CD14-positive monocyte (primary cell): ENCODE measurements at regions not wholly inside any gene's neighbourhood (a gene's known extent, or its start where the extent isn't known, plus 50 kb on each side); places are given as distances from the start of the nearest gene placed in this dataset.

ENCODE experiments used
- DNase-seq, 3 donors: peaks; one replicate each; pipeline ENCODE4 v3.0.0-alpha.2; 2011 to 2022
- H2AFZ ChIP-seq: 2 replicates; pipeline ENCODE4 v1.6.0; 2012; ENCODE audit warnings: mild to moderate bottlenecking, low read depth, low read length, inconsistent platforms; ENCODE audit not compliant: insufficient read depth, poor library complexity, severe bottlenecking
- H3K27ac ChIP-seq, 2 donors: 1 replicate in 1 of 2; 2 replicates in 1 of 2; pipeline ENCODE4 v1.5.1; 2012 to 2013; ENCODE audit warnings: low read length in 2 of 2, control low read depth in 1 of 2, inconsistent platforms in 1 of 2, low read depth in 1 of 2, mild to moderate bottlenecking in 1 of 2
- H3K27me3 ChIP-seq, 2 donors: one replicate each; pipeline versions ENCODE4 v1.6.0 to v1.6.1; 2011 to 2013; ENCODE audit warnings: low read length in 2 of 2; ENCODE audit not compliant: control insufficient read depth in 2 of 2, insufficient read depth in 2 of 2
- H3K36me3 ChIP-seq, 2 donors: replicated peaks in 1 of 2; 1 replicate in 1 of 2; 2 replicates in 1 of 2; pipeline versions ENCODE4 v1.5.1 to v1.6.1; 2012 to 2013; ENCODE audit warnings: low read length in 2 of 2, control low read depth in 1 of 2, inconsistent platforms in 1 of 2, mild to moderate bottlenecking in 1 of 2; ENCODE audit not compliant: insufficient read depth in 2 of 2, control insufficient read depth in 1 of 2
- H3K4me1 ChIP-seq, 2 donors: 1 replicate in 1 of 2; 2 replicates in 1 of 2; pipeline versions ENCODE4 v1.5.1 to v1.6.1; 2012 to 2013; ENCODE audit warnings: low read length in 2 of 2, control low read depth in 1 of 2, inconsistent platforms in 1 of 2, mild to moderate bottlenecking in 1 of 2, moderate library complexity in 1 of 2; ENCODE audit not compliant: insufficient read depth in 2 of 2, control insufficient read depth in 1 of 2
- H3K4me2 ChIP-seq: replicated peaks from 2 replicates; pipeline ENCODE3; 2012; ENCODE audit warnings: low read length, moderate library complexity, mild to moderate bottlenecking; ENCODE audit not compliant: poor library complexity, severe bottlenecking; ENCODE audit errors: extremely low read depth
- H3K4me3 ChIP-seq, 3 experiments: fragments of 200-600 bp in 1 of 3; sonication (generic) in 1 of 3; replicated peaks in 1 of 3; 1 replicate in 2 of 3; 2 replicates in 1 of 3; pipeline ENCODE4 v1.5.1; 2011 to 2013; ENCODE audit warnings: low read length in 3 of 3, mild to moderate bottlenecking in 3 of 3, control low read depth in 2 of 3, low read depth in 2 of 3, inconsistent platforms in 1 of 3, moderate library complexity in 1 of 3
- H3K79me2 ChIP-seq: 2 replicates; pipeline ENCODE4 v1.6.0; 2012; ENCODE audit warnings: mild to moderate bottlenecking, control low read depth, inconsistent platforms, low read length, moderate library complexity; ENCODE audit not compliant: insufficient read depth
- H3K9ac ChIP-seq: 2 replicates; pipeline ENCODE4 v1.6.0; 2017; ENCODE audit warnings: low read length, mild to moderate bottlenecking; ENCODE audit not compliant: insufficient read depth, poor library complexity, severe bottlenecking
- H3K9me3 ChIP-seq, 2 donors: replicated peaks in 1 of 2; 1 replicate in 1 of 2; 2 replicates in 1 of 2; pipeline versions ENCODE4 v1.5.1 to v1.6.1; 2012 to 2013; ENCODE audit warnings: low read length in 2 of 2, control low read depth in 1 of 2; ENCODE audit not compliant: control insufficient read depth in 1 of 2, insufficient read depth in 1 of 2
- H4K20me1 ChIP-seq: 2 replicates; pipeline ENCODE4 v1.6.0; 2012; ENCODE audit warnings: mild to moderate bottlenecking, low read length, control low read depth, moderate library complexity; ENCODE audit not compliant: insufficient read depth
- H3K27ac Mint-ChIP-seq, 7 donors: one replicate each; pipeline ENCODE4 v1.8.0; 2020; ENCODE audit warnings: mild to moderate bottlenecking in 7 of 7, mixed read lengths in 7 of 7, moderate library complexity in 6 of 7, inconsistent platforms in 2 of 7
- H3K27me3 Mint-ChIP-seq, 3 donors: one replicate each; pipeline ENCODE4 v1.8.0; 2021 to 2022; ENCODE audit warnings: low read depth in 3 of 3, mild to moderate bottlenecking in 3 of 3, mixed read lengths in 3 of 3, moderate library complexity in 3 of 3, inconsistent platforms in 1 of 3
- H3K36me3 Mint-ChIP-seq, 2 donors: one replicate each; pipeline ENCODE4 v1.8.0; 2020; ENCODE audit warnings: mixed read lengths in 2 of 2, inconsistent platforms in 1 of 2, mild to moderate bottlenecking in 1 of 2
- H3K4me1 Mint-ChIP-seq: one replicate; pipeline ENCODE4 v1.8.0; 2020; ENCODE audit warnings: mild to moderate bottlenecking, mixed read lengths
- H3K4me3 Mint-ChIP-seq, 2 donors: one replicate each; pipeline ENCODE4 v1.8.0; 2020; ENCODE audit warnings: mild to moderate bottlenecking in 2 of 2, mixed read lengths in 2 of 2, moderate library complexity in 1 of 2
- H3K9me3 Mint-ChIP-seq, 7 donors: one replicate each; pipeline ENCODE4 v1.8.0; 2020 to 2022; ENCODE audit warnings: mixed read lengths in 7 of 7, mild to moderate bottlenecking in 6 of 7, moderate library complexity in 6 of 7, inconsistent platforms in 2 of 7
- WGBS: methylation state at CpG from one replicate; pipeline ENCODE4 v1.1.5; 2013; ENCODE audit warnings: missing lambda C conversion rate; ENCODE audit not compliant: insufficient coverage; 5-methylcytosine and 5-hydroxymethylcytosine counted together
- intact Hi-C, 2 donors: fragments of 100-400 bp; cut with micrococcal nuclease; formaldehyde crosslinking; loops; one replicate each; pipeline versions ENCODE4 v1.15.0 to v1.15.1; 2023
- TF ChIP-seq, protein P1 (sequence below): fragments of 200-600 bp; IDR thresholded peaks from one replicate; pipeline ENCODE4 v1.8.0; 2022; ENCODE audit warnings: antibody characterized with exemption, mild to moderate bottlenecking

- H3K4me3 ChIP-seq = no peak overlapping the region
- no peak overlapping the region for H2AFZ ChIP-seq
- no peaks in the 10 kb centered on the region for H3K27me3 ChIP-seq
- Mint-ChIP-seq H3K4me1 (no peaks in the 10 kb centered on the region), H3K9me3 (peaks cover 0 to 4% (median 2%) of the 10 kb centered on the region in 7 donors), H3K27ac (no peak overlapping the region), H3K4me3 (no peak overlapping the region), H3K36me3 (no peaks in the 10 kb centered on the region), H3K27me3 (no peaks in the 10 kb centered on the region)
- no peak overlapping the region for H3K27ac ChIP-seq
- TF ChIP-seq, protein P1, sequence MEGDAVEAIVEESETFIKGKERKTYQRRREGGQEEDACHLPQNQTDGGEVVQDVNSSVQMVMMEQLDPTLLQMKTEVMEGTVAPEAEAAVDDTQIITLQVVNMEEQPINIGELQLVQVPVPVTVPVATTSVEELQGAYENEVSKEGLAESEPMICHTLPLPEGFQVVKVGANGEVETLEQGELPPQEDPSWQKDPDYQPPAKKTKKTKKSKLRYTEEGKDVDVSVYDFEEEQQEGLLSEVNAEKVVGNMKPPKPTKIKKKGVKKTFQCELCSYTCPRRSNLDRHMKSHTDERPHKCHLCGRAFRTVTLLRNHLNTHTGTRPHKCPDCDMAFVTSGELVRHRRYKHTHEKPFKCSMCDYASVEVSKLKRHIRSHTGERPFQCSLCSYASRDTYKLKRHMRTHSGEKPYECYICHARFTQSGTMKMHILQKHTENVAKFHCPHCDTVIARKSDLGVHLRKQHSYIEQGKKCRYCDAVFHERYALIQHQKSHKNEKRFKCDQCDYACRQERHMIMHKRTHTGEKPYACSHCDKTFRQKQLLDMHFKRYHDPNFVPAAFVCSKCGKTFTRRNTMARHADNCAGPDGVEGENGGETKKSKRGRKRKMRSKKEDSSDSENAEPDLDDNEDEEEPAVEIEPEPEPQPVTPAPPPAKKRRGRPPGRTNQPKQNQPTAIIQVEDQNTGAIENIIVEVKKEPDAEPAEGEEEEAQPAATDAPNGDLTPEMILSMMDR = no peak
- no peak overlapping the region for H3K4me2 ChIP-seq
- H4K20me1 ChIP-seq = no peaks in the 10 kb centered on the region
- H3K9ac ChIP-seq = no peak overlapping the region
- no peaks in the 10 kb centered on the region for H3K4me1 ChIP-seq
- H3K79me2 ChIP-seq = no peaks in the 10 kb centered on the region
- no peak for DNase-seq
- no peaks in the 10 kb centered on the region for H3K36me3 ChIP-seq
- H3K9me3 ChIP-seq = no peaks in the 10 kb centered on the region
- no CpG with 5 or more reads among the region's 2 CpGs for WGBS
- intact Hi-C loops = no loop called here
Measured at GRCh38 chr3:117754841-117755240, 1045.3 kb downstream of the TUSC7 start.

DNA sequence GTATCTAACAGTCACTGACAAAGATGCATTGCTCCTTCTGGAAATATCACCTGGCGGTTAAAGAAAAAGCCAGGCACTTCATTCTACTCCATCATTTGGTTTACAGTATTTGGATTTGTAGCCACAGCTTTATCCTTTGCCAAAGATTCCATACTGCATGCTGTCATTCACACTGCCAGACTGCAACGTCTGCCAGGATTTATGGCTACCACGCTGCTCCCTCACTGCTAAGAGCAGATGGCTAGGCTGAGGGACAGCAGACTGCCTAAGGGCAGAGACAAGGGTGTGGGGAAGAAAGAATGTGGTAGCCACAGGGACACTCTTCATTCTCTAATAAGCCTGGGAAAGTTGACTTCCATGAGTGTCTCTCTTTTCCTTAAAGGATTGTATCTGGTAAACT lies 1047.0 kb downstream of the TUSC7 start:
- no peaks in the 10 kb centered on the region for H3K27me3 Mint-ChIP-seq
- peak overlapping the region in 1 of 7 donors; percentile 68 for H3K27ac Mint-ChIP-seq
- H3K4me3 Mint-ChIP-seq = no peak overlapping the region

More for the DNA sequence above, 1047.0 kb downstream of the TUSC7 start:
- no peaks in the 10 kb centered on the region for H3K4me1 ChIP-seq
- H3K4me2 ChIP-seq = no peak overlapping the region
- no peaks in the 10 kb centered on the region for H3K27me3 ChIP-seq
- H3K4me3 ChIP-seq = no peak overlapping the region
- TF ChIP-seq, protein P1 = no peak
- no peaks in the 10 kb centered on the region for H3K36me3 Mint-ChIP-seq
- no peak overlapping the region for H2AFZ ChIP-seq
- H3K27ac ChIP-seq = no peak overlapping the region
- H3K9ac ChIP-seq = no peak overlapping the region
- no peak for DNase-seq
- H3K4me1 Mint-ChIP-seq = no peaks in the 10 kb centered on the region
- H3K79me2 ChIP-seq = no peaks in the 10 kb centered on the region
- H3K9me3 ChIP-seq = no peaks in the 10 kb centered on the region
- intact Hi-C loops = no loop called here
- H4K20me1 ChIP-seq = no peaks in the 10 kb centered on the region
- no peaks in the 10 kb centered on the region for H3K36me3 ChIP-seq
- H3K9me3 Mint-ChIP-seq = peaks cover 0 to 7% (median 2%) of the 10 kb centered on the region in 7 donors
- 60% methylated on average over 1 of the region's 3 CpGs for WGBS
